SK-N-SH (cell line): ENCODE measurements at regions not wholly inside any gene's neighbourhood (a gene's known extent, or its start where the extent isn't known, plus 50 kb on each side); places are given as distances from the start of the nearest gene placed in this dataset.

Source experiments
- CTCF ChIA-PET: fragments of 300-600, 350-600 bp; formaldehyde crosslinking; extraction: SDS; loops from one replicate; lab custom pipeline; 2021; lab: Yijun Ruan, JAX
- POLR2A ChIA-PET: fragments of 350-600 bp; sonication (Branson Sonifier 250); formaldehyde crosslinking; extraction: SDS; loops from one replicate; lab custom pipeline; 2020; ENCODE audit warnings: antibody characterized with exemption, inconsistent platforms; lab: Yijun Ruan, JAX
- DNase-seq: peaks from one replicate; pipeline ENCODE4 v3.0.0; 2012
- H2AFZ ChIP-seq: fragments of 200-600 bp; sonication (generic); 2 replicates; pipeline ENCODE4 v1.8.1; 2016; ENCODE audit warnings: antibody characterized with exemption, mild to moderate bottlenecking, low read depth
- H3F3A ChIP-seq: fragments of 200-600 bp; sonication (generic); replicated peaks from 2 replicates; pipeline ENCODE3; 2016; ENCODE audit warnings: antibody characterized with exemption, mild to moderate bottlenecking; ENCODE audit not compliant: insufficient read depth
- H3K27ac ChIP-seq, 2 experiments: fragments of 200-500 bp in 1 of 2; fragments of 200-600 bp in 1 of 2; sonication (Bioruptor generic) in 1 of 2; sonication (generic), shearing (Covaris generic) in 1 of 2; 2 replicates each; pipeline versions ENCODE4 v1.5.1 to v1.6.1; 2014 to 2016; ENCODE audit warnings: low read depth in 2 of 2, inconsistent platforms in 1 of 2, low read length in 1 of 2, mild to moderate bottlenecking in 1 of 2, mixed read lengths in 1 of 2
- H3K27me3 ChIP-seq: fragments of 200-600 bp; sonication (generic), shearing (Covaris generic); 2 replicates; pipeline ENCODE4 v1.6.1; 2016; ENCODE audit warnings: mixed run types; ENCODE audit not compliant: insufficient read depth
- H3K36me3 ChIP-seq, 2 experiments: fragments of 200-500 bp in 1 of 2; fragments of 200-600 bp in 1 of 2; sonication (Bioruptor generic) in 1 of 2; sonication (generic) in 1 of 2; replicated peaks in 1 of 2; 2 replicates each; pipeline versions ENCODE3 to v1.5.1; 2014 to 2016; ENCODE audit warnings: low read length in 1 of 2, mild to moderate bottlenecking in 1 of 2; ENCODE audit not compliant: insufficient read depth in 2 of 2, control insufficient read depth in 1 of 2
- H3K4me1 ChIP-seq, 2 experiments: fragments of 200-500 bp in 1 of 2; fragments of 200-600 bp in 1 of 2; sonication (Bioruptor generic) in 1 of 2; sonication (generic), shearing (Covaris generic) in 1 of 2; 2 replicates each; pipeline versions ENCODE4 v1.5.1 to v1.6.1; 2014 to 2016; ENCODE audit warnings: low read depth in 1 of 2, low read length in 1 of 2, mixed run types in 1 of 2; ENCODE audit not compliant: insufficient read depth in 2 of 2, control insufficient read depth in 1 of 2
- H3K4me2 ChIP-seq: fragments of 200-600 bp; sonication (generic), shearing (Covaris generic); 2 replicates; pipeline ENCODE4 v1.6.1; 2017; ENCODE audit warnings: mixed run types
- H3K4me3 ChIP-seq, 2 experiments: fragments of 200-500 bp in 1 of 2; fragments of 200-600 bp in 1 of 2; sonication (Bioruptor generic) in 1 of 2; sonication (generic), shearing (Covaris generic) in 1 of 2; 2 replicates each; pipeline versions ENCODE4 v1.5.1 to v1.8.1; 2014 to 2016; ENCODE audit warnings: low read depth in 2 of 2, inconsistent platforms in 1 of 2, low read length in 1 of 2, mild to moderate bottlenecking in 1 of 2, mixed read lengths in 1 of 2, moderate library complexity in 1 of 2
- H3K79me2 ChIP-seq: fragments of 200-600 bp; sonication (generic); 2 replicates; pipeline ENCODE4 v1.8.1; 2017; ENCODE audit warnings: mild to moderate bottlenecking; ENCODE audit not compliant: insufficient read depth
- H3K9ac ChIP-seq: fragments of 200-600 bp; sonication (generic); 2 replicates; pipeline ENCODE4 v1.6.1; 2017; ENCODE audit warnings: mixed run types
- H3K9me2 ChIP-seq: fragments of 200-600 bp; sonication (generic); 2 replicates; pipeline ENCODE4 v1.6.1; 2017; ENCODE audit warnings: mixed run types
- H3K9me3 ChIP-seq: fragments of 200-600 bp; sonication (generic); 2 replicates; pipeline ENCODE4 v1.6.1; 2017; ENCODE audit warnings: mixed run types, mild to moderate bottlenecking, moderate library complexity
- H4K20me1 ChIP-seq: fragments of 200-600 bp; sonication (generic); 2 replicates; pipeline ENCODE4 v1.6.1; 2017; ENCODE audit warnings: mild to moderate bottlenecking, mixed run types; ENCODE audit not compliant: insufficient read depth
- CTCF ChIP-seq: fragments of 200-600 bp; sonication (generic); IDR thresholded peaks from 2 replicates; pipeline ENCODE4 v1.6.1; 2017; ENCODE audit warnings: antibody characterized with exemption, mild to moderate bottlenecking, moderate library complexity
- ELF1 ChIP-seq: IDR thresholded peaks from 2 replicates; pipeline ENCODE4 v1.4.0; 2012
- EP300 ChIP-seq, 2 experiments: IDR thresholded peaks; 2 replicates each; pipeline versions ENCODE4 v1.4.0 to v1.6.1; 2012; ENCODE audit warnings: borderline replicate concordance in 1 of 2, low read depth in 1 of 2, low read length in 1 of 2
- FOSL2 ChIP-seq: IDR thresholded peaks from 2 replicates; pipeline ENCODE4 v1.4.0; 2012; ENCODE audit warnings: low read depth, mild to moderate bottlenecking, moderate library complexity, borderline replicate concordance
- GABPA ChIP-seq: IDR thresholded peaks from 2 replicates; pipeline ENCODE4 v1.4.0; 2012; ENCODE audit warnings: low read depth, mild to moderate bottlenecking
- MXI1 ChIP-seq: IDR thresholded peaks from 2 replicates; pipeline ENCODE4 v1.6.1; 2012; ENCODE audit warnings: mild to moderate bottlenecking, low read depth, low read length, improper control_type of control experiment
- NFIC ChIP-seq: IDR thresholded peaks from 2 replicates; pipeline ENCODE4 v1.4.0; 2012; ENCODE audit warnings: borderline replicate concordance
- RXRA ChIP-seq: IDR thresholded peaks from 2 replicates; pipeline ENCODE4 v1.4.0; 2012; ENCODE audit warnings: low read depth, mild to moderate bottlenecking, borderline replicate concordance
- SIN3A ChIP-seq: IDR thresholded peaks from 2 replicates; pipeline ENCODE4 v1.6.1; 2012; ENCODE audit warnings: low read depth, mild to moderate bottlenecking, low read length, moderate library complexity, borderline replicate concordance
- SMC3 ChIP-seq: IDR thresholded peaks from 2 replicates; pipeline ENCODE4 v1.6.1; 2012; ENCODE audit warnings: low read depth, low read length, improper control_type of control experiment
- TAF1 ChIP-seq: IDR thresholded peaks from 2 replicates; pipeline ENCODE4 v1.6.1; 2012; ENCODE audit warnings: low read depth, mild to moderate bottlenecking, low read length, moderate library complexity, borderline replicate concordance
- WGBS: methylation state at CpG from one replicate; pipeline ENCODE4 v1.1.6; 2017; ENCODE audit warnings: low lambda C conversion rate; 5-methylcytosine and 5-hydroxymethylcytosine counted together
- TF ChIP-seq, protein P1 (sequence below): IDR thresholded peaks from 2 replicates; pipeline ENCODE4 v1.4.0; 2012; ENCODE audit warnings: low read depth, borderline replicate concordance
- TF ChIP-seq, protein P2 (sequence below): IDR thresholded peaks from 2 replicates; pipeline ENCODE4 v1.4.0; 2012; ENCODE audit warnings: low read depth, borderline replicate concordance
- TF ChIP-seq, protein P3 (sequence below): IDR thresholded peaks from 2 replicates; pipeline ENCODE4 v1.4.0; 2012; ENCODE audit warnings: low read depth

DNA sequence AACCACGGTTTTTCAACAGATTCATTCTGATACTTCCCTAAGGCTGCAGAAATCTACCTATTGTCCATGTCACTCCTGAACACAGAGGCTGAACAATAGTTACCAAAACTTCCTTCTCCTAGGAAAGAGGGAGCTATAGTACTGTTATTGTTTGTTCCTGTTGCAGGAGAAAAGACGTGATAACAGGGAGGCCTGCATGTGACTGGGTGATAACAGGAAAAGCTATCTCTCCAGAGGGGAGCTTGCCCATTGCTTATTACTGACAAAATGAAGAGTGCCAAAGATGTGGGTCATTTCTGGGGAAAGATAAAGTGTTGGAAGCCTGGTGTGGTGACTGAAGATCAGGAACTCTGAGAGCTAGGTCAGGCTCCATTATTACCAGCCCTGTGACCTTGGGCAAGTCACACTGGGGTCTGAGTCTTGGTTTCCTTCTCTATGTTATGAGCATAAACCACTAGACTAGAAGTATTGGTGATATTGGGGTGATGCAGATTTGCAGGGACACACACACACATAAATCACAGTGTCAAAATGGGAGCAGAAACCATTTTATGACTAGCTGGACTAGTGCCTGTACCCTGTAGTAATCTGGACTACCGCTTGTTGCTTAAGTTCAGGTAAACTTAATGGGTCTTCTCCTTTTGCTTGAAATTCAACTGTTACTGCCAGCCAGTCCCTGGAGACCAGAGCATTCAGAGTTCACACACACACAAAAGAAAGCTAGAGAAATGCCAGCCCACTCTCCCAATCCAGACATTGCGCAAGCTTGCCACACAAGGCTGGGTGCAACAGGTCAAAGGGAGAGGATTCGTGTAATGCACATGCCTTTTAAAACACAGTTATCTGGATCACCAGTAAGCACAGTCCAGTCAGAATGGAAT, 136.0 kb upstream of the CNR1 start:
- ChIA-PET CTCF (no interaction called here), POLR2A (no interaction called here)
- no peaks in the 10 kb centered on the region for H3K36me3 ChIP-seq
- H3K79me2 ChIP-seq = no peaks in the 10 kb centered on the region
- no peaks in the 10 kb centered on the region for H3K9me2 ChIP-seq
- no peak overlapping the region for H3K4me2 ChIP-seq
- no peak overlapping the region for H3K27ac ChIP-seq
- no peaks in the 10 kb centered on the region for H4K20me1 ChIP-seq
- no peak overlapping the region for H3K4me3 ChIP-seq
- H3K27me3 ChIP-seq = no peaks in the 10 kb centered on the region
- H3F3A ChIP-seq = no peaks in the 10 kb centered on the region
- WGBS = 52% methylated on average over 4 of the region's 5 CpGs
- H3K4me1 ChIP-seq = no peaks in the 10 kb centered on the region
- DNase-seq = no peak
- H3K9ac ChIP-seq = no peak overlapping the region
- TF ChIP-seq, protein P1, sequence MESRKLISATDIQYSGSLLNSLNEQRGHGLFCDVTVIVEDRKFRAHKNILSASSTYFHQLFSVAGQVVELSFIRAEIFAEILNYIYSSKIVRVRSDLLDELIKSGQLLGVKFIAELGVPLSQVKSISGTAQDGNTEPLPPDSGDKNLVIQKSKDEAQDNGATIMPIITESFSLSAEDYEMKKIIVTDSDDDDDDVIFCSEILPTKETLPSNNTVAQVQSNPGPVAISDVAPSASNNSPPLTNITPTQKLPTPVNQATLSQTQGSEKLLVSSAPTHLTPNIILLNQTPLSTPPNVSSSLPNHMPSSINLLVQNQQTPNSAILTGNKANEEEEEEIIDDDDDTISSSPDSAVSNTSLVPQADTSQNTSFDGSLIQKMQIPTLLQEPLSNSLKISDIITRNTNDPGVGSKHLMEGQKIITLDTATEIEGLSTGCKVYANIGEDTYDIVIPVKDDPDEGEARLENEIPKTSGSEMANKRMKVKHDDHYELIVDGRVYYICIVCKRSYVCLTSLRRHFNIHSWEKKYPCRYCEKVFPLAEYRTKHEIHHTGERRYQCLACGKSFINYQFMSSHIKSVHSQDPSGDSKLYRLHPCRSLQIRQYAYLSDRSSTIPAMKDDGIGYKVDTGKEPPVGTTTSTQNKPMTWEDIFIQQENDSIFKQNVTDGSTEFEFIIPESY = no peak
- TF ChIP-seq SMC3 = no peak
- TF ChIP-seq TAF1 = no peak
- no peak for TF ChIP-seq ELF1
- no peak for TF ChIP-seq EP300 (IDR thresholded peaks at IDR 0.05; ENCODE audit: borderline replicate concordance in 1 of 2, low read depth in 1 of 2, low read length in 1 of 2)
- no peak for TF ChIP-seq NFIC
- TF ChIP-seq RXRA = no peak
- no peak for TF ChIP-seq CTCF
- TF ChIP-seq FOSL2 = no peak
- TF ChIP-seq GABPA = no peak
- TF ChIP-seq, protein P2, sequence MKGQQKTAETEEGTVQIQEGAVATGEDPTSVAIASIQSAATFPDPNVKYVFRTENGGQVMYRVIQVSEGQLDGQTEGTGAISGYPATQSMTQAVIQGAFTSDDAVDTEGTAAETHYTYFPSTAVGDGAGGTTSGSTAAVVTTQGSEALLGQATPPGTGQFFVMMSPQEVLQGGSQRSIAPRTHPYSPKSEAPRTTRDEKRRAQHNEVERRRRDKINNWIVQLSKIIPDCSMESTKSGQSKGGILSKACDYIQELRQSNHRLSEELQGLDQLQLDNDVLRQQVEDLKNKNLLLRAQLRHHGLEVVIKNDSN = no peak
- TF ChIP-seq, protein P3, sequence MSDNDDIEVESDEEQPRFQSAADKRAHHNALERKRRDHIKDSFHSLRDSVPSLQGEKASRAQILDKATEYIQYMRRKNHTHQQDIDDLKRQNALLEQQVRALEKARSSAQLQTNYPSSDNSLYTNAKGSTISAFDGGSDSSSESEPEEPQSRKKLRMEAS = no peak
- TF ChIP-seq SIN3A = no peak
- TF ChIP-seq MXI1 = no peak
- H2AFZ ChIP-seq = no peak overlapping the region
- H3K9me3 ChIP-seq = 0 out of 2 replicates have a peak, but pooled peaks cover 3% of the 10 kb centered on the region
